Esophagus muscularis mucosa (tissue), 3 donors: ENCODE measurements at regions not wholly inside any gene's neighbourhood (a gene's known extent, or its start where the extent isn't known, plus 50 kb on each side); places are given as distances from the start of the nearest gene placed in this dataset.

Experiments used
- POLR2A ChIP-seq: fragments of 450-650 bp; IDR thresholded peaks from one replicate; pipeline ENCODE4 v1.6.1; 2017; ENCODE audit warnings: antibody characterized with exemption, moderate library complexity, mild to moderate bottlenecking, low read depth
- POLR2AphosphoS5 ChIP-seq, 2 donors: sonication (generic); formaldehyde crosslinking; IDR thresholded peaks; one replicate each; pipeline ENCODE4 v1.6.1; 2017; ENCODE audit warnings: antibody characterized with exemption in 2 of 2
- TF ChIP-seq, protein P1 (sequence below), 3 experiments: fragments of 200-600 bp in 2 of 3; fragments of 450-650 bp in 1 of 3; sonication (generic) in 2 of 3; IDR thresholded peaks; one replicate each; pipeline ENCODE4 v1.5.1; 2017 to 2019; ENCODE audit warnings: antibody characterized with exemption in 3 of 3, mild to moderate bottlenecking in 2 of 3, moderate library complexity in 1 of 3

DNA sequence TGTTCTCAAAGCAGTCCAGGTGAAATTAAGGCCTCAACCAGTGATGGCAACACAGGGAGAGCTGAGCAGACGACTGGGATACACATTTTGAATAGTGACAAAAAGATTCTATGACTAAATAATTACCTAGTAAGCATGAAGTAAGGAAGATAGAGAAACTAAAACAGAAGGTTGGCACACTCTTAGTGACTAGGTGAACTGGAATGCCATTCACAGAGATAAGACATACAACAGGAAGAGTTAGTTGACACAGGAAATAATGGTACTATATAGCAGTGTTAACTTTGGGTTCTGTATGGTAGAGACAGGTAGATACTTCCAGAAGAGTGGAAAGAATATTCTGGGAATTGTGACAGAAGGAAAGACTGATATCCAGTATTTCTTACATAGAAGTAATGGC lies 181.8 kb upstream of the NT5C1B start:
- TF ChIP-seq, protein P1, sequence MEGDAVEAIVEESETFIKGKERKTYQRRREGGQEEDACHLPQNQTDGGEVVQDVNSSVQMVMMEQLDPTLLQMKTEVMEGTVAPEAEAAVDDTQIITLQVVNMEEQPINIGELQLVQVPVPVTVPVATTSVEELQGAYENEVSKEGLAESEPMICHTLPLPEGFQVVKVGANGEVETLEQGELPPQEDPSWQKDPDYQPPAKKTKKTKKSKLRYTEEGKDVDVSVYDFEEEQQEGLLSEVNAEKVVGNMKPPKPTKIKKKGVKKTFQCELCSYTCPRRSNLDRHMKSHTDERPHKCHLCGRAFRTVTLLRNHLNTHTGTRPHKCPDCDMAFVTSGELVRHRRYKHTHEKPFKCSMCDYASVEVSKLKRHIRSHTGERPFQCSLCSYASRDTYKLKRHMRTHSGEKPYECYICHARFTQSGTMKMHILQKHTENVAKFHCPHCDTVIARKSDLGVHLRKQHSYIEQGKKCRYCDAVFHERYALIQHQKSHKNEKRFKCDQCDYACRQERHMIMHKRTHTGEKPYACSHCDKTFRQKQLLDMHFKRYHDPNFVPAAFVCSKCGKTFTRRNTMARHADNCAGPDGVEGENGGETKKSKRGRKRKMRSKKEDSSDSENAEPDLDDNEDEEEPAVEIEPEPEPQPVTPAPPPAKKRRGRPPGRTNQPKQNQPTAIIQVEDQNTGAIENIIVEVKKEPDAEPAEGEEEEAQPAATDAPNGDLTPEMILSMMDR (IDR thresholded peaks at IDR 0.05) = no peak
- no peak for TF ChIP-seq POLR2A
- TF ChIP-seq POLR2AphosphoS5 (IDR thresholded peaks at IDR 0.05) = no peak
